Stimulated activated CD8-positive, alpha-beta memory T cell treated with anti-CD3 and anti-CD28 coated beads, Interleukin-2, amount 100 ng/mL, for 48 hours (primary cell): ENCODE measurements at regions not wholly inside any gene's neighbourhood (a gene's known extent, or its start where the extent isn't known, plus 50 kb on each side); places are given as distances from the start of the nearest gene placed in this dataset.

Experiments used
- DNase-seq, 2 donors: peaks; one replicate each; pipeline ENCODE4 v3.0.0-alpha.2; 2020; ENCODE audit warnings: low read depth in 2 of 2

DNA sequence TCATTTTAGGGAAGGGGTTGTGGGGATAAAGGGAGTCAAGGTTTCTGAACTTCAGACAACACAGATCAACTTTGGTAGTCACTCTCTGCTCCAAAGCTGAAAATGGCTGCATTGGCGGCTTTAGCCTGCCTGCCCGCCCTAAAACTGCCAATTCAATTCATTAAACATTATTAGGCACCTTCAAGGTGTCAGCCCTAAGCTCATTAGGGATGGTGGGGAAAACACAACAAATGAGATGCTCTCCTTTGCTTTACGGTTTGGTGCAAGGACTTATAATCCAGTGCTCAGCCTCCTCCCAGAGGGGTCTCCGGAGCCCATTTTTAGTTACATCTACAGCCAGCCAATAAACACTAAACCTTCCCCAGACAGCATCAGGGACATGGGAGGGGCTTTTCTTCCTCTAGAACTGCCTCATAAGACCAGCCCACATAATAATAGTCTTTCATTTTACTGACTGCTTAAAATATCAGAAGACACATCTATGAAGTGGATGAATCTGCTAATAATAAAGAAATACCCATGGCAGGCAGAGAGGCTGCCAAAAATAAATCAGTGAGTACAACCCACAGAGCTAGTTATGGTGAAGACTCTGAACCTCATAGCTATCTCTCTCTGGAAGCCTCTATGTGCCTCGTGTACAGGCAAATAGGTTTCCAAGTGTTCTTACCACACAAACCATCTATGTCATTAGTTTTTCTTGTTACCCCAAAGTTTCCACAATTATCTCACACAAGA is 102.8 kb upstream of the NCAM1 start:
- no peak for DNase-seq

- DNase-seq, result no peak
Measured at GRCh38 chr11:112859787-112860186, 101.4 kb upstream of the NCAM1 start.

GRCh38 chr11:112861356-112861755 is 99.9 kb upstream of the NCAM1 start:
- no peak for DNase-seq

GRCh38 chr11:112863305-112863704 is 97.9 kb upstream of the NCAM1 start:
- DNase-seq, result no peak

GRCh38 chr11:112864672-112865071 is 96.5 kb upstream of the NCAM1 start:
- no peak for DNase-seq

- no peak for DNase-seq
Measured at GRCh38 chr11:112871909-112872500, 89.2 kb upstream of the NCAM1 start.

DNA sequence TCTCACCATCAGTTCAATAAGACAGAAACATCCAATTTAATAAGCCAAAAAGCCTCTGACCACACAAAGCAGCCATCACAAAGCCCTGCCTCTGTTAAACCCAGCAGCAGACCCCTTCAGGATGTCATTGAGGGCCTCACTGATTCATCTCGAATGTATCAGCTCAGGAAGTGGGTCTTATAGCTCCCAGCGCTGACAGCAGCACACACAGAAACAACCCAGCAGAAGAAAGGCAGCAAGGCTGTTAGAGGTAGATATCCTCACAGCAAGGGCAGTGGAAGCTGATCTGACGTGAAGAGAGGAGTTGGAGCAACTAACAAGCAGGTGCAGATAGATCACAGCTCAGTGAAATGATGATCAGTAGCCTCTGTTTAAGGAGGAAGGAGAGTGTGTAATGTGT is 86.2 kb upstream of the NCAM1 start:
- no peak for DNase-seq

GRCh38 chr11:112877581-112877980 is 83.6 kb upstream of the NCAM1 start:
- DNase-seq, result no peak

DNA sequence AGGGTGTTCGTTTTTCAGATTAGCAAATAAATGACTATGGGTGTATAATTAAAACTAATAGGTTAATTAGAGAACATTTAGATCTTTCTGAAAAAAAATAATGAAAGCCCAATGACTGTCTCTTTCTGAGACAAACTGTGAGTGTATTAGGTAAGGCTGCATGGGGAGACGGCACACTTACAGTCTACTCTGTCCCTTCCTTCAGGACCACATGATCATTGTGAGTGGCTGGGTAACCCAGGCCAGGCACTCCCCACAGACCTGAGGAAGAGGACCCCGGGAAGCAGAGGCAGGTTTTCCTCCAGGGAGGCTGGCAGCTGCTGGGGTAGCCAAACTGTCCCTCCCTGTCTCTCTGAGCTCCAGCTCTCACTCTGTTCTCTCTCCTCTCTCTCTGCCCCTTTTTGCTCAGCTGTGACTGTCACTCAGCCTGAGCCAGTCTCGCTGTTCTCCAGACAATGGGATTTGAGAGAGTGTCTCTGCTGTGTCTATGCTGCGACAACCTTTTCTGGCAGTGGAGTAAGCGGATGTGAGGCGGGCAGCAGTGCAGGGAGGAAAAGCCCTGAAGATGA is 83.1 kb upstream of the NCAM1 start:
- DNase-seq, result no peak

DNA sequence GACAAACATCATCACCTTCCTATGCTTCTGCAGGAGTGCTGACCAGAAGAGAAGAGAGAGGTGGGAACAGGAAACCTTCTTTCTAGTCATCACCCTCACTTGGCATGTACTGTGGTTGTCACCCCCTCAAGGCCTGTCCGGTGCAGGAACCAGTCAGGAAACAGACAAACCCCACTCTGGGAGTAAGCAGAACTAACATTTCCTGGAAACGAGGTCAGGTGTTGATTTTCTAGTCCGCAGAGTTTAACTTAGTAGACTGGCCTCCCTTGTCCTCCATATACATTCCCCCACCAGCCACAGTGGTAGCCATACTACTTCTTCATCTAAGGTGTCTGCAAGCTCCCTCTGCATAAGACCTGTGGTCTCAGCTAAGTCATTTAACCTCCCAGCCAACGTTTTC is 80.7 kb upstream of the NCAM1 start:
- no peak for DNase-seq

- DNase-seq, result no peak
Measured at GRCh38 chr11:112881461-112881860, 79.8 kb upstream of the NCAM1 start.

DNA sequence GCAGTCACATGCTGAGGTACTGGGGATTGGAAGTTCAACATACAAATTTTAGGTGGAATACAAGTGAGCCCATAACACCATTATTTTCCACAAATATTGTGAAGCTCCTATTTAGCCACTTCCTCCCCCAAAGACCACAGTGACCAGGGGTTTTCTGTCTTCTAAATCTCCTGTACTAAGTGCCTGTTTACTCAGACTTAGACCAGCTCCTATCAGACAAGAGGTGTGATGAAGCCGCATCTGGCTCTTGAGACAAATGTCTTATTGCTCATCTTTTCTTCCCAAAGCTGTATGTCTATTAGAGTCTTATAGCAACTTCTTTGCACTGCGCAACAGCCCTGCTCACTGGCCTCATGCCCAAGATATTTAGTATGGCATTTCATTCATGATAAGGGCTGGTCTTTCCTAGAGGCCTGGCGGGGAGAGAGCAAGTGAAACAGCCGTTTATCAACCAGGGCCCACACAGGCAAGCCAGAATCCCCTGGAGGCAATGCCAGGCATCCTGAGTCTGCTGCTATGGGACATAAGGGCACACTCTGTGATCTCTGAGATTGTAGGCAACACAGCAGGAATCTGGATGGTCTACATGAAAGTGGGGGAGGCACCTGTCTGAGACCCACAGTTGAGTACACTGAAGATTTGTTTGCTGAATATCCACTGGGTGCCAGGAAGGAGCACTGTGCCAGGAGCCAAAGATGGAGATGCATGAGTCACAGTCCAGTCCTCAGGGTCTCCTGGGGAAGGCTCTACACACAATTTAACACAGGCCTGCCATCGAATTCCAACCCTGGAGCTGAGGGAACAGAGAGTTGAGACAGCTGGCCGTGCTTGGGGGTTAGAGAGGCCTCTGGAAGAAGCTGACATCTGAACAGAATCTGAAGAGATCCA is 78.5 kb upstream of the NCAM1 start:
- no peak for DNase-seq

DNA sequence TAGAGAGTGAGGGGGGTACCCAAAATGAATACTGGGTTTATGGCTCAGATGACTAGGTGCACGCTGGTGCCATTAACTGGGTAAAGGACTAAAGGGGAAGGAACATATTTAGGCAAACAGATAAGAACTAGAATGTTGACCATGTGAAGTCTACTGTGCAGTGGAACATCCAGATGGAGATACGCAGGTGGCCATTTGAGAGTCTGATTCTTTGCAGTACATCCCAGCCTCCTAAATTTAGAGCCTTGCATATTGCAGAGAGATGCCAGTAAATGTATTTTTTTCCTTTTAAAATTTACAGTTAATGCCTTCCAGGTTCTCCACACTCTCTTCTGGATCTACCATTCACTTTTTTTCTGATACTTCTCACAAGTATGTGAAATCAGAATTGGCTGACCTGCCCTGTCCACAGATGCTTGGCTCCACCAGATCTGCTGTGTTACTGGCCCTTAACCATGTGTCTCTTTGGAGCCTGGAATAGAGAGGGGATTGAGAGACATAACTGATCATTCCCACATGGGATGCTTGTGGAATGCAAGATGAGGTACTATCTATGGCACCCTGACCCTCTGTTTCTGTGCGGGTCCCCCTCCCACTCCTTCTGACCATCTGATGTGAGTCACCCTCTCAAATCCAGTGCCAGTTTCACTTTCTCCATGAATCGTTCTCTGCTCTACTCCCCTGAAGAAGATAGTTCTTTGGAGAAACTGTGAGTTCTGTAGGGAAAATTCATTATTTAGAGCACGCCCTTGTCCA is 77.0 kb upstream of the NCAM1 start:
- no peak for DNase-seq

GRCh38 chr11:112885744-112886433 is 75.3 kb upstream of the NCAM1 start:
- no peak for DNase-seq

DNA sequence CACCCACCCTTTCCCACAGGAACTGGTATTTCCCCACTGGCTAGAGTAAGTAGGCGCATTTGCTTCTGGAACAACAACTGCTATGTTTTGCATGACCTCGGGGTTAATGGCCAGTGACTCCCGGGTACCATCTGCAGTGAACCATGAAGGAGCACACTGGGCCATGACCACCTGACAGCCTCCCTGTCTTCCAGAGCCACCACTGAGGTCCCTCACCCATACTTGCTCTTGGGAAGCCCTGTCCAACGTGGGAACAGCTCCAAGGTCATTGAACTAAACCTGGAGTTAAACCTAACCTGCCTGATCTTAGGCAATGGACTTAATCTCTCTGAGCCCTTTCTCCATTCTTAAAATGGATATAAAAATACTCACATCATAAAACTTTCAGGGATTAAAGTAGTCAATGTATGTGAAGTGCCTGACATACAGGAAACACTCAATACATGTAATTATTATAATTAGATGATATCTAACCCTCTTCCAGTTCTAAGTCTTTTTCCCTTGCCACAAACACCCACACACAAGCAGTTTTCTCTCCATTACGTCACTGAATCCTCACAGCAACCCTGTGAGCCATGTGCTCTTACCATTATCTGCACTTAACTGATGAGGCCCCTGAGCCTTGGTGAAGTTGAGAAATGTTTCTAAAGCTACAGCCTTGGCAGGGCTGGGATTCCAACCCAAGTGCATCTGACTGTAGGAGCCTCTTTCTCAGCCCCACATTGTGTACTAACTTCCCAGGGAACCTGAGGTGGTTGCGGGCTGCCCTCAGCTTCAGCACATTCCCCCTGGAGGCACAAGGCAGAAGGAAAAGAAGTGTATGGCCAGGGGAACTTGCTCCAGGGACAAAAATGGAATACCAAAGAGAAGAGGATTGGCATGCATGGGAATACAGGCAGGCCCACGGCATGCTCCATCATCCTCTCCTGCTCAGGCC is 74.5 kb upstream of the NCAM1 start:
- DNase-seq, result no peak

GRCh38 chr11:112889446-112889845 is 71.8 kb upstream of the NCAM1 start:
- DNase-seq, result no peak

- no peak for DNase-seq
Measured at GRCh38 chr11:112899235-112900006, 61.8 kb upstream of the NCAM1 start.

DNA sequence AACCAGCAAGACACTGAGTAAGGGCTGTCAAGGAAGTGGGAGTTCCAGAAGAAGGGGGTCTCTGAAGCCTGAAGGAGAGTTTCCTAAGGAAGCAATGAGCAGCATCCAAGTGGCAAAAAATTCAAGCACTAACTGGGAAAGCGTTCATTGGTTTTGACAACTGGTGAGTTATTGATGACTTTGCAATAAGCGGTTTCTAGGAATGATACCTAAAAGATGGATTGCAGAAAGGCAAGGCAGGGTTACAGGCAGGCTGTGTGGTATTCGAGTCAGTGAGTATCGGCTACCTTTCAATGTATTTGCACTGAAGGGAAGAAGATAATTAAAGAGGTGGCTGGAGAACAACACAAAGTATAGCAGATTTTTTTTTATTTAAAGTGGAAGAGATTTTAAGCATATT is 59.3 kb upstream of the NCAM1 start:
- DNase-seq, result no peak

GRCh38 chr11:112902361-112903011 is 58.7 kb upstream of the NCAM1 start:
- DNase-seq, result no peak
